ENCODE measurements at regions not wholly inside any gene's neighbourhood (a gene's known extent, or its start where the extent isn't known, plus 50 kb on each side); places are given as distances from the start of the nearest gene placed in this dataset.

DNA sequence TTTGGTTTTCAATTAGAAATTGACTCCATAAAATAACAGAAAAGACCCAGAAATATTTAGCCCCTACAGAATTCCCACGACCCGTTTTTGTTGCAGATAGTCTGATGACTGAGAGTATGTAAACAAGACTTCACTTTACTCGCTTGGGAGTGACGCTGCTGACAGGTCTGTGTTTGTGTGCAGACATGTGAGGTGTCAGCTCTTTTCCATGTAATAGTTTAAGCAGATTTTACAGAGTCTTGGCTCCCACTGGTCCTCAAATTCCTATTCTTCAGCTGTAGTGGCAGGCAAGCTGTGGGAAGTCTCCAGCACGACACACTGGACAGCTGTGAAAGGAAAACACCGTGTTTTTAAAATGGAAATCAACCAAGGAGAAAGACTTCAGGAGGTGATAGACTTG is 455.7 kb downstream of the GABRG1 start:
- TF ChIP-seq CTCF (conservative IDR thresholded peaks at IDR 0.05; ENCODE audit: low read depth, low read length) (no peak), USF2 (IDR thresholded peaks at IDR 0.05; ENCODE audit: low read depth, low read length) (no peak), POLR2A (IDR thresholded peaks at IDR 0.05; ENCODE audit: low read depth, low read length) (no peak), RAD21 (IDR thresholded peaks at IDR 0.05; ENCODE audit: low read length) (no peak), SMC3 (IDR thresholded peaks at IDR 0.05; ENCODE audit: low read depth, low read length) (no peak), NFE2L2 (IDR thresholded peaks at IDR 0.05; ENCODE audit: low read depth, low read length) (no peak), BHLHE40 (IDR thresholded peaks at IDR 0.05; ENCODE audit: low read depth, low read length) (no peak), RCOR1 (IDR thresholded peaks at IDR 0.05; ENCODE audit: insufficient replicate concordance, low read length) (no peak), CEBPB (IDR thresholded peaks at IDR 0.05; ENCODE audit: low read depth, low read length) (no peak), MAZ (IDR thresholded peaks at IDR 0.05; ENCODE audit: borderline replicate concordance, low read depth, low read length) (no peak), MAFK (IDR thresholded peaks at IDR 0.05; ENCODE audit: low read depth, low read length) (no peak), RFX5 (IDR thresholded peaks at IDR 0.05; ENCODE audit: low read depth, low read length) (no peak)

Data from IMR-90 (cell line).